CD4-positive, alpha-beta T cell (primary cell): ENCODE measurements at regions not wholly inside any gene's neighbourhood (a gene's known extent, or its start where the extent isn't known, plus 50 kb on each side); places are given as distances from the start of the nearest gene placed in this dataset.
A peak's percentile ranks its signal among the peaks of the same experiment; 100 is the strongest.

Experiments used
- ATAC-seq: fragments of 200-7000 bp; cut with Tn5 transposase; one replicate; pipeline ENCODE4 v1.10.0; 2022; ENCODE audit warnings: mild to moderate bottlenecking; ENCODE audit not compliant: poor library complexity
- CTCF ChIA-PET: fragments of 350-600 bp; sonication (Branson Sonifier 250); formaldehyde crosslinking; loops from one replicate; lab custom pipeline; 2021; ENCODE audit warnings: antibody characterized with exemption, inconsistent platforms; lab: Charles Lee
- POLR2A ChIA-PET: fragments of 350-600 bp; sonication (Branson Sonifier 250); formaldehyde crosslinking; loops from one replicate; lab custom pipeline; 2021; ENCODE audit warnings: antibody characterized with exemption, inconsistent platforms; lab: Charles Lee
- DNase-seq, 14 experiments: peaks; one replicate each; pipeline ENCODE4 v3.0.0-alpha.2; 2013 to 2020; ENCODE audit warnings: mixed read lengths in 2 of 14
- H3K27ac ChIP-seq, 2 donors: one replicate each; pipeline versions ENCODE4 v1.5.1 to v1.7.0; 2013; ENCODE audit warnings: low read length in 2 of 2, low read depth in 1 of 2, mild to moderate bottlenecking in 1 of 2
- H3K27me3 ChIP-seq, 2 experiments: 1 replicate in 1 of 2; 2 replicates in 1 of 2; pipeline versions ENCODE4 v1.6.1 to v1.7.0; 2013; ENCODE audit warnings: low read length in 2 of 2, control low read depth in 1 of 2, mild to moderate bottlenecking in 1 of 2, moderate library complexity in 1 of 2; ENCODE audit not compliant: insufficient read depth in 2 of 2, control insufficient read depth in 1 of 2
- H3K36me3 ChIP-seq: one replicate; pipeline ENCODE4 v1.6.1; 2013; ENCODE audit warnings: low read length, control low read depth; ENCODE audit not compliant: insufficient read depth
- H3K4me1 ChIP-seq: one replicate; pipeline ENCODE4 v1.6.1; 2013; ENCODE audit warnings: low read length, control low read depth; ENCODE audit not compliant: insufficient read depth
- H3K4me3 ChIP-seq: one replicate; pipeline ENCODE4 v1.5.1; 2013; ENCODE audit warnings: mild to moderate bottlenecking, low read length, moderate library complexity
- H3K9me3 ChIP-seq, 2 experiments: 1 replicate in 1 of 2; 2 replicates in 1 of 2; pipeline versions ENCODE4 v1.6.1 to v1.7.0; 2013; ENCODE audit warnings: low read length in 2 of 2, mild to moderate bottlenecking in 2 of 2, control low read depth in 1 of 2, moderate library complexity in 1 of 2; ENCODE audit not compliant: control insufficient read depth in 1 of 2, insufficient read depth in 1 of 2
- H3K27ac Mint-ChIP-seq: one replicate; pipeline ENCODE4 v1.8.0; 2020; ENCODE audit warnings: mixed read lengths
- H3K27me3 Mint-ChIP-seq: one replicate; pipeline ENCODE4 v1.8.0; 2021; ENCODE audit warnings: mixed read lengths
- H3K36me3 Mint-ChIP-seq: one replicate; pipeline ENCODE4 v1.8.0; 2021; ENCODE audit warnings: low read depth, mixed read lengths
- H3K4me1 Mint-ChIP-seq: one replicate; pipeline ENCODE4 v1.8.0; 2021; ENCODE audit warnings: low read depth, mixed read lengths
- H3K4me3 Mint-ChIP-seq: one replicate; pipeline ENCODE4 v1.8.0; 2020; ENCODE audit warnings: mild to moderate bottlenecking, mixed read lengths
- H3K9me3 Mint-ChIP-seq: one replicate; pipeline ENCODE4 v1.8.0; 2020; ENCODE audit warnings: mixed read lengths
- CTCF ChIP-seq: fragments of 200-600 bp; IDR thresholded peaks from one replicate; pipeline ENCODE4 v1.8.0; 2022; ENCODE audit warnings: antibody characterized with exemption, mild to moderate bottlenecking
- intact Hi-C, 2 experiments: fragments of 100-400 bp; cut with DNase I in 1 of 2; cut with micrococcal nuclease in 1 of 2; formaldehyde crosslinking; loops; one replicate each; pipeline versions ENCODE4 v1.15.1 to v1.9.0; 2023 to 2025; cut with DNase I, micrococcal nuclease

- no peaks in the 10 kb centered on the region for H3K36me3 Mint-ChIP-seq
- peaks cover 12% of the 10 kb centered on the region for H3K4me1 ChIP-seq
- no peak for TF ChIP-seq CTCF
- ATAC-seq (no peak), DNase-seq (peak in 4 of 14 experiments; percentile 4 to 63 (median 10))
- peak overlapping the region; percentile 22 for H3K4me3 Mint-ChIP-seq
- peak overlapping the region in 1 of 2 donors; percentile 29 for H3K27ac ChIP-seq
- no peaks in the 10 kb centered on the region for H3K9me3 Mint-ChIP-seq
- peaks cover 20% of the 10 kb centered on the region for H3K4me1 Mint-ChIP-seq
- intact Hi-C loops, result no loop called here
- H3K27ac Mint-ChIP-seq, result peak overlapping the region; percentile 28
- CTCF ChIA-PET, result interaction anchor here (0.5 to 1.4 kb wide), 2 partner anchors 13 to 999 kb away, joined by 3 to 4 read pairs; no protein-coding TSS in a partner anchor
- POLR2A ChIA-PET, result interaction anchor here (1.6 kb wide), 1 partner anchor 544 kb away, joined by 3 read pairs; no protein-coding TSS in a partner anchor
- no peaks in the 10 kb centered on the region for H3K27me3 Mint-ChIP-seq
- no peaks in the 10 kb centered on the region for H3K27me3 ChIP-seq
- H3K36me3 ChIP-seq, result no peaks in the 10 kb centered on the region
- no peaks in the 10 kb centered on the region for H3K9me3 ChIP-seq
- peak overlapping the region; percentile 9 for H3K4me3 ChIP-seq
Measured at GRCh38 chrX:42398967-42399631, 378.9 kb downstream of the PPP1R2C start.

- ATAC-seq, result no peak
- no peaks in the 10 kb centered on the region for H3K9me3 ChIP-seq
- H3K4me1 Mint-ChIP-seq, result peaks cover 20% of the 10 kb centered on the region
- H3K4me3 ChIP-seq, result no peak overlapping the region
- H3K9me3 Mint-ChIP-seq, result no peaks in the 10 kb centered on the region
- H3K27me3 ChIP-seq, result no peaks in the 10 kb centered on the region
- H3K27ac Mint-ChIP-seq, result no peak overlapping the region
- ChIA-PET CTCF (no interaction called here), POLR2A (no interaction called here)
- no peak overlapping the region for H3K4me3 Mint-ChIP-seq
- no peak for TF ChIP-seq CTCF
- DNase-seq, result no peak
- H3K4me1 ChIP-seq, result peaks cover 12% of the 10 kb centered on the region
- no peaks in the 10 kb centered on the region for H3K36me3 ChIP-seq
- intact Hi-C loops, result no loop called here
- H3K27me3 Mint-ChIP-seq, result no peaks in the 10 kb centered on the region
- no peaks in the 10 kb centered on the region for H3K36me3 Mint-ChIP-seq
- no peak overlapping the region for H3K27ac ChIP-seq
Measured at GRCh38 chrX:42396136-42396535, 381.8 kb downstream of the PPP1R2C start.

- no peaks in the 10 kb centered on the region for H3K36me3 Mint-ChIP-seq
- H3K4me3 Mint-ChIP-seq, result no peak overlapping the region
- H3K9me3 Mint-ChIP-seq, result no peaks in the 10 kb centered on the region
- no peak for DNase-seq
- CTCF ChIA-PET, result no interaction called here
- no peak overlapping the region for H3K27ac ChIP-seq
- no peak overlapping the region for H3K4me3 ChIP-seq
- POLR2A ChIA-PET, result no interaction called here
- H3K27me3 Mint-ChIP-seq, result no peaks in the 10 kb centered on the region
- no peaks in the 10 kb centered on the region for H3K4me1 ChIP-seq
- no peaks in the 10 kb centered on the region for H3K36me3 ChIP-seq
- no peak for ATAC-seq
- H3K27ac Mint-ChIP-seq, result no peak overlapping the region
- TF ChIP-seq CTCF, result no peak
- no peaks in the 10 kb centered on the region for H3K9me3 ChIP-seq
- H3K27me3 ChIP-seq, result no peaks in the 10 kb centered on the region
- no peaks in the 10 kb centered on the region for H3K4me1 Mint-ChIP-seq
- intact Hi-C loops, result no loop called here
Measured at GRCh38 chrX:42392846-42393245, 385.1 kb downstream of the PPP1R2C start.
